PFSK-1 (cell line): ENCODE measurements at regions not wholly inside any gene's neighbourhood (a gene's known extent, or its start where the extent isn't known, plus 50 kb on each side); places are given as distances from the start of the nearest gene placed in this dataset.

Experiments used
- FOXP2 ChIP-seq: optimal IDR thresholded peaks from 2 replicates; pipeline ENCODE3; 2011; ENCODE audit warnings: borderline replicate concordance, control low read depth, inconsistent platforms; ENCODE audit not compliant: insufficient read depth; ENCODE audit errors: extremely low read length, extremely low read depth
- POLR2AphosphoS5 ChIP-seq: IDR thresholded peaks from 2 replicates; pipeline ENCODE4 v1.6.1; 2012; ENCODE audit warnings: low read depth, mild to moderate bottlenecking, control low read depth, low read length, moderate library complexity
- REST ChIP-seq, 2 experiments: IDR thresholded peaks; 2 replicates each; pipeline versions ENCODE4 v1.6.1 to v1.8.0; 2011 to 2012; ENCODE audit warnings: low read depth in 2 of 2, low read length in 2 of 2, control low read depth in 1 of 2, inconsistent platforms in 1 of 2, mild to moderate bottlenecking in 1 of 2, moderate library complexity in 1 of 2; ENCODE audit not compliant: insufficient read depth in 1 of 2
- SIN3A ChIP-seq: IDR thresholded peaks from 2 replicates; pipeline ENCODE4 v1.6.1; 2012; ENCODE audit warnings: mild to moderate bottlenecking, low read length, moderate library complexity, borderline replicate concordance; ENCODE audit not compliant: insufficient read depth
- TAF1 ChIP-seq: IDR thresholded peaks from 2 replicates; pipeline ENCODE4 v1.6.1; 2012; ENCODE audit warnings: low read length, control low read depth, borderline replicate concordance; ENCODE audit not compliant: insufficient read depth

- TF ChIP-seq TAF1 (no peak), FOXP2 (no peak), REST (IDR thresholded peaks at IDR 0.05; ENCODE audit: insufficient read depth in 1 of 2, low read depth in 2 of 2, low read length in 2 of 2) (no peak), POLR2AphosphoS5 (no peak), SIN3A (no peak)
Observed at GRCh38 chr14:43041207-43041606, 1434.5 kb downstream of the LRFN5 start.

GRCh38 chr14:43039881-43040280 lies 1433.2 kb downstream of the LRFN5 start:
- TF ChIP-seq FOXP2 (no peak), REST (IDR thresholded peaks at IDR 0.05; ENCODE audit: insufficient read depth in 1 of 2, low read depth in 2 of 2, low read length in 2 of 2) (no peak), TAF1 (no peak), SIN3A (no peak), POLR2AphosphoS5 (no peak)

DNA sequence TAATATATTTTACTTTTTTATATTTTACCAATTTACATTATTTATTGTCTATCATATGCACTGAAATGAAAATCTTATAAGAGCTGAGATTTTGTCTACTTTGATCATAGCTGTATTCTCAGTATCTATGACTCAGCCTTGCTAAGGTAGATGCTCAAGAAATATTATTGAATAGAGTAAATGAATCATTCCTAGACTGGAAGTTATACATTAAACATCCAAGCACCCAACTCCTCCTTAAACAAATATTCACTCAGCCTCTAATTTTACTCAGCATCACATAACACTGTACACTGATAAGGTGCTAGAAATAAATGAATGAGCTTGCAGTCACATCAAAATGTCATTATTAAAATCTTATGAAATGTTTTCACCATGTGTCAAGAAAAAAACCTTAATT lies 1424.9 kb downstream of the LRFN5 start:
- TF ChIP-seq REST (IDR thresholded peaks at IDR 0.05; ENCODE audit: insufficient read depth in 1 of 2, low read depth in 2 of 2, low read length in 2 of 2): no peak
- TF ChIP-seq POLR2AphosphoS5: no peak
- no peak for TF ChIP-seq SIN3A
- no peak for TF ChIP-seq TAF1
- no peak for TF ChIP-seq FOXP2

GRCh38 chr14:43022094-43022800 lies 1415.6 kb downstream of the LRFN5 start:
- TF ChIP-seq TAF1 (no peak), FOXP2 (no peak), SIN3A (no peak), REST (IDR thresholded peaks at IDR 0.05; ENCODE audit: insufficient read depth in 1 of 2, low read depth in 2 of 2, low read length in 2 of 2) (no peak), POLR2AphosphoS5 (no peak)
